GM10266 (cell line): ENCODE measurements at regions not wholly inside any gene's neighbourhood (a gene's known extent, or its start where the extent isn't known, plus 50 kb on each side); places are given as distances from the start of the nearest gene placed in this dataset.

ENCODE experiments used
- DNase-seq: peaks from one replicate; pipeline ENCODE4 v3.0.0; 2012; ENCODE audit errors: extremely low spot score
- TF ChIP-seq, protein P1 (sequence below): IDR thresholded peaks from 2 replicates; pipeline ENCODE4 v1.5.1; 2012; ENCODE audit warnings: mild to moderate bottlenecking, low read depth; ENCODE audit not compliant: control insufficient read depth, insufficient read depth; ENCODE audit errors: missing control alignments

DNA sequence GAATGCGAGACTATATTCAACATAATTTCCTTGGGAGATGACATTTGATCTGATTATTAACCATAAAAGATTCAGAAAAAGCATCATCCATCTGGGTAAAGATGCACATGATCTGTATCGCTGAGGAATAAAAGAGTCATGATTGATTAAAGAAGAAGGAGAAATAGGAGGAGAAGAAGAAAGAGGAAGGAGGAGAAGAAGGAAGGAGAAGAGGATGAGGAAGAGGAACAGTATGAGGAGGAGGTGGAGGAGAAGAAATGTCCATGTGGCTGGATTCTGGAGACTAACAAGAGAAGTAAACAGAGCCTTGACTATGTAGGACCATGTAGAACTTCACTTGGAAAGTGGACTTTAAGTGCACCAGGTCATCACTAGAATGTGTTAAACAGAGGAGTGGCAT lies 947.4 kb downstream of the LRFN5 start:
- TF ChIP-seq, protein P1, sequence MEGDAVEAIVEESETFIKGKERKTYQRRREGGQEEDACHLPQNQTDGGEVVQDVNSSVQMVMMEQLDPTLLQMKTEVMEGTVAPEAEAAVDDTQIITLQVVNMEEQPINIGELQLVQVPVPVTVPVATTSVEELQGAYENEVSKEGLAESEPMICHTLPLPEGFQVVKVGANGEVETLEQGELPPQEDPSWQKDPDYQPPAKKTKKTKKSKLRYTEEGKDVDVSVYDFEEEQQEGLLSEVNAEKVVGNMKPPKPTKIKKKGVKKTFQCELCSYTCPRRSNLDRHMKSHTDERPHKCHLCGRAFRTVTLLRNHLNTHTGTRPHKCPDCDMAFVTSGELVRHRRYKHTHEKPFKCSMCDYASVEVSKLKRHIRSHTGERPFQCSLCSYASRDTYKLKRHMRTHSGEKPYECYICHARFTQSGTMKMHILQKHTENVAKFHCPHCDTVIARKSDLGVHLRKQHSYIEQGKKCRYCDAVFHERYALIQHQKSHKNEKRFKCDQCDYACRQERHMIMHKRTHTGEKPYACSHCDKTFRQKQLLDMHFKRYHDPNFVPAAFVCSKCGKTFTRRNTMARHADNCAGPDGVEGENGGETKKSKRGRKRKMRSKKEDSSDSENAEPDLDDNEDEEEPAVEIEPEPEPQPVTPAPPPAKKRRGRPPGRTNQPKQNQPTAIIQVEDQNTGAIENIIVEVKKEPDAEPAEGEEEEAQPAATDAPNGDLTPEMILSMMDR = no peak
- no peak for DNase-seq

DNA sequence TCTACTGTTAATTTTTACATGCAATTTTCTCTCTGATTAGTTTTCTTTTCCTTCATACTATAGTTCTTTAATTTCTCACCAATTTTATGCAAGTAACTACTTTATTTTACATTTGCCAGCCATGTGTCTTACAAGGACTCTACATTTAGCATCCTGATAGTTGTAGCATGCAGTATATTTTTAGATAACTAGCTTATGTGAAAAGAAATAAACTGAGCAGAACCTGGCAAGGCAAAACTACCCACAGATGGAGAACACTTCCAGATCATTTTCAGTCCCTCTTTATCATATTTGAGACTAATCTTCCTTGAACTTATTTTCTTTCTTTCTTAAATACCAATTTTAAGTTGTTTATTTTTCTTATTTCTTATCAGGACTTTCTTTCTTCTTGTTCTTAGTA lies 943.6 kb downstream of the LRFN5 start:
- DNase-seq = no peak
- TF ChIP-seq, protein P1 = no peak

- TF ChIP-seq, protein P1 = no peak
- DNase-seq = no peak
Measured at GRCh38 chr14:42548349-42548748, 941.7 kb downstream of the LRFN5 start.

- TF ChIP-seq, protein P1 = no peak
- DNase-seq = no peak
Measured at GRCh38 chr14:42545636-42546035, 939.0 kb downstream of the LRFN5 start.

DNA sequence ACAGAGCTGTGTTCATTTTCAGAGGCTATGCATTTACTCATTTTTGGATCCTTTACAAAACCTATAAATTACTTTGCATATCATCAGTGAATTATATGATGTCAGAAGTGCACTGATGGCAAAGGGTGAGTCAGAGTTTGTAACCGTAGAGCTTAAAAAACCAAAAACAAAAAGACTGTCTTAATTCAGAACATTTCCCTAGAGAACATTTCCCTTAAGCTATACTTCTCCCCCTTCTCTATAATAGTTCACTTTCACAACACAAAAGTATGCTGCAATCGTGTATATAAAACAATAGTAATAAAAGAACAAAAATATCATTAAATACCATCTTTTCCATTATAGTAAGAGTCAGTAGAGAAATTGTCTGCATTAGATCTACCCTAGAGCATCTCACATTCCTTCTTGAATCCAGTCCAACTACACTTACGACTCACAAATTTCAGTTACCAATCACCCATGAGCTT lies 934.9 kb downstream of the LRFN5 start:
- DNase-seq = no peak
- TF ChIP-seq, protein P1 = no peak

GRCh38 chr14:42535397-42535796 lies 928.7 kb downstream of the LRFN5 start:
- no peak for DNase-seq
- TF ChIP-seq, protein P1 = no peak

DNA sequence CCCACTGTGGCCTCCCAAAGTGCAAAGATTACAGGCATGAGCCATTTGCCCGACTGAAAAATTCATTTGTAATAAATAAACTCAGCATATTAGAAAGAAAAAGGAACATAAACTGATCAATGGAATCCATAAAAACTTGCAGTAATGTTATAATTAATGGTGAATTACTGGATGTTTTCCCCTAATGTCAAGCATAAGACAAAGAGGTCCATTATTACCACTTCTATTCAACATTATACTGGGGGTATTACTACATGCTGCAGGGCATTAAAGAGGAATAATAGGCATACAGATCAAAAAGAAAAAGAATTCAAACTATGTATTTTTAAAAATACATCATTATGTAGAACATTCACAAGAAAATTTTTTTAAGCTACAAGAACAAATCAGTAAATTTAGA lies 926.8 kb downstream of the LRFN5 start:
- DNase-seq = no peak
- TF ChIP-seq, protein P1 = no peak
